GM19025 (cell line): ENCODE measurements at regions not wholly inside any gene's neighbourhood (a gene's known extent, or its start where the extent isn't known, plus 50 kb on each side); places are given as distances from the start of the nearest gene placed in this dataset.

Experiments used
- ATAC-seq: cut with Tn5 transposase; IDR thresholded peaks from one replicate; pipeline ENCODE4 v1.9.1; 2021; ENCODE audit warnings: mild to moderate bottlenecking, low read depth, moderate library complexity; ENCODE audit not compliant: unreplicated experiment

DNA sequence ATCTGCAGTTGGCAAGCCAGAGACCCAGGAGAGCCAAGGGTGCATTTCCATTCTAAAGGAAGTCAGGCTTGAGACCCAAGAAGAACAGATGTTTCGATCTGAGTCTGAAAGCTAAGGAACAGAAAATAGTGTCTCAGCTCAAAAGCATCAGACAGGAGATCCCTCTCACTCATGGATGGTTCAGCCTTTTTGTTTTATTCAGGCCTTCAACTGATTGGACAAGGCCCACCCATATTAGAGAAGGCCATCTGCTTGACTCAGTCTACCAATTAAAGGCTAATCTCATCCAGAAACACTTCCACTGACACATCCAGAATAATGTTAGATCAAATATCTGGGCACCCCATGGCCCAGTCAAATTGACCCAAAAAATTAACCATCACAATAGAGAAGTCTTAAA lies 255.0 kb downstream of the TXNL1 start:
- no peak for ATAC-seq

DNA sequence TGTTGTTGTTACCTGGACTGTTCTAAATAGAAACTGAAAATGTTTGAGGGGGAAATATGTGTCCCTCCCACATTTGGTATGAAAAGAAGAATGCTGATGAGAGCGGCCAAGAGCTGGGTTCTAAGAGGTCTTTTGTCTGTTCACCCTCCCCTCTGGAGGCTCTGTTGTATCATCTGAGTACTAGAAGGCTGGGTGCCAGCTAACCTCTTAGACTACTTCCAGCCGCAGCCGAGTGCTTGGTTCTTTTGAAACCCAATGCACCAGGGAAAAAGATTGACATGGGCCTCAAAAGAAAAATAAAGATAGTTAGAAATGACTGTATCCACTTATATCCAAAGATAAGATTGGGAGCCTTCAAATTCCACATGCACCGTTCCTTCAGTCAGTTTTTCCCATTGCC lies 255.9 kb downstream of the TXNL1 start:
- no peak for ATAC-seq

DNA sequence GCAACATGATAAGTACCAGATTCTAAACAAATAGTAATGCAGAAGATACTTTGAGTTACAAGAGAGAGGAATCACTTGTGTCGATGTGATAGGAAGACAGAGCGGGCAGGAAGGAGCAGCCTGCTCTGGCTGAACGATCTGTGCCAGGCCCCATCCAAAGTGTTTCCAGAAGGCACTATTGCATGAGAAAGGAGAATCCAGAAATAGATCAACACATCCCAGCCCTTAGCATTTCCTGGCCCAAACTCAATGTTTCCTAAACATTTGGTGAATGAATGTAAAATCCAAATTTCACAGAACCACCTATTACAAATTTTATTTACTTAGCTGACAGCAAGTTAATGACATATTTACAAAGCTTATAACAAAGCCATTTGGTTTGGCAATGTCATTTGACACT lies 257.2 kb downstream of the TXNL1 start:
- ATAC-seq: no peak

DNA sequence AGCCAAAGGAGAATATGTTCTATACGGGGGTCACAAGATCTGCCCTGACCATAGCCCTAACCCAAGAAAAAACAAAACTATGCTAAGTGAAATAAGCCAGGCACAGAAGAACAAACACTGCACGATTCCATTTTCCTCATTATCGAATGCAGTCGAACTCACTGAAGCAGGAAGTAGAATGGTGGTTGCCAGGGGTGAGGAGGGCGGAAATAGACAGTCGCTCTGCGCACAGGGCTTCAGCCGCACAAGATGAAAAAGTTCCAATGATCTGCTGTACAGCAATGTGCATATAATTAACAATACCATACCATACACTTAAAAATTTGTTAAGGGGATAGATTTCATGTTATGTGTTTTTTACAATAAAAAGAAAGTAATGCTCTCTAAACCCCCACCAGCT lies 257.7 kb downstream of the TXNL1 start:
- ATAC-seq: no peak

DNA sequence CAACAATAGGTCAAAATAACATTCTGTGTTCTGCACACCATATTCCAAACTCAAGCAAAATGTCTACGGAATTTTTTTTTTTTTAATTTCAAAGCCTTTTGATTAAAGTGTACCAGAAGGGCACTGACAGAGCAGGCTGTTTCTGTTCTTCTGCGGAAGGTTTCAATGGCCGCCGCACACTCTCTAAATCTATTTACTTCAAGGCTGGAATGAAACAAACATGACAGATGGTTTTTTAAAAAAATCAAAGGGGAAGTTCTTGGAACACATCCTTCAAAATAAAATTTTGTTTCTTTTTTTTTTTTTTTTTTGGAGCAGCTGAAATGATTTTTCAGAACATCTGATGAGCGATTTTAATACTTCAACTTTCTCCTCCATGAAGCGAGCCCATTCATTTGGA lies 259.1 kb downstream of the TXNL1 start:
- no peak for ATAC-seq

DNA sequence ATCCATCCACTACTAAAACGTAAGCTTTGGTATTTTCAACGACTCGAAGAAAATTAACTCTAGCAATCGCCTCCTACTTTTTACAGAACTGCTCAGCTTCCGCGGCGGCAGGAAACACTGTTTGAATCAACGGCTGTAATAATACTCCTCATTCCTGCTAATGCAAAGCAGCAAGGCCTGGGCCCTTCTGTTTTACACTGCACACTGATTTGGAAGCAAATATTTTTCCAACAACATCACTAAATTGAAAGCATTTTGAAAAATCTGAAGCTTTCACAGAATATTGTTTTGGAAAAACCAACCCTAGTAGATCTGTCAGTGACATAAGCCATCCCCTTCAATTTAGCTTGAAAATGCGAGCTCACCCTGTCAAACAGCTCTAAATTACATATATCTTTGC lies 261.2 kb downstream of the TXNL1 start:
- no peak for ATAC-seq

DNA sequence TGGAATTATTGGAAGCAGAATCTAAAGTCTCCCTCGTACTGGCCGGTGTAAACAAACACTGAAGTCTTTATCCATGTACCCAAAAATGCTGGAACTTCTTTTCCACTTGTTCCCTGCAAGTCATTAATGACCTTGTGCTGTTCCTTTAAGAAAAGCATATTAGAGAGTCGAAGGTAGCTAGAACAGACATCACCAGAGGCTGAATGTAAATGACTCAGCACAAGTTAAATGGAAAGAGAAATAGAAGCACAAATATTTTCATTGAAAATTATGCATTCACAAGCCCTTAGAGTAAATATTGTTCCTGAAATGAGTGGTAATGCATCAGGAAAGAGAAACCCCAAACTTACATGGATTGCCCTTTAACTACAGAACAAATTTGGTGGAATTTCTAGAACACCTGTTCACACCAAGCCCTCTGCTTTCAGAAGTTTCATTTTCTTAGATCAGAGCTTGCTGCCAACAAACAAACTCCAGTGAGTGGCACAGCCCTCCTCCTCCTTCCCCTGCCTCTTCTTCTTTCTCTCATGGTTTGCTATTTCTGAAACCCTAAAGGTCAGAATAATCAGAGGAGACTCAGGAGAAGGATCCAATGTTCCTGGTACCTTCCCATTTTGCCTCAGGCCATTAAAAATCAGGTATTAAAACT lies 264.3 kb downstream of the TXNL1 start:
- no peak for ATAC-seq

DNA sequence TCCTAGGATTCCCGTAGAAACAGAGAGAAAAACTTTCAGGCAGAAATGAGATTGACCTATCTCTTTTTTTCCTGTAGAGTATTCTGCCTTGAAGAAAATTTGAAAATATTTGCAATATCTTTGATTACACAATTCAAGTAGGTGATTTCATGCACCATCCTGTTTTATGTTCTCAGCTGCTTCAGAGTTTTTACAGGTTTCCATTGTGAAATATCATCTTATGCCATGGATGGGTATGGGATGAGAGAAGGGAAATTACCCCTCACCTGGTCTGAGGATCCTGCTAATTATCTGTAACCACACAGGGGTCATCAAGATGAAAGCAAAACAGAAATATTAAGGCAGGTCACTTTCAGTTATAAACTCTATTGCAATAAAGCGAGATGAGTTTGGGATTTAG lies 264.8 kb downstream of the TXNL1 start:
- ATAC-seq: no peak

DNA sequence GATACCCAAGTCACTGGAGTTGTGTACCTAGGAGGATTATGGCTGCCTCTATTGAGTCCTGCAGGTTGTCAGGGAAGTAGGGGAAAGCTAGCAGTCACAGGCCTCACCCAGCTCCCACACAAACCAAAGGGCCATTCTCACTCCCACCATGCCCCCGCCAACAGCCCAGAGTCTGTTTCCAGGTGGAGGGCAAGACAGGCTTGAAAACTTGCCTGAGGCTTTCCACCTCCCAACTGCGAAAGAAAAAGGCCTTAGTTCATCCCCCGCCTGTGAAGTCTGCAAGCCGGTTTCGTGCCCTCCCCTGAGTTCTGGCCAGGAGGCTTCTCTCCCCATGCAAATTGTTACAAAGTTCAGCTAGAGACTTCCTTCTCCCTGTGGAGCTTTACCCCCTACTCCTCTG lies 270.3 kb downstream of the TXNL1 start:
- no peak for ATAC-seq

DNA sequence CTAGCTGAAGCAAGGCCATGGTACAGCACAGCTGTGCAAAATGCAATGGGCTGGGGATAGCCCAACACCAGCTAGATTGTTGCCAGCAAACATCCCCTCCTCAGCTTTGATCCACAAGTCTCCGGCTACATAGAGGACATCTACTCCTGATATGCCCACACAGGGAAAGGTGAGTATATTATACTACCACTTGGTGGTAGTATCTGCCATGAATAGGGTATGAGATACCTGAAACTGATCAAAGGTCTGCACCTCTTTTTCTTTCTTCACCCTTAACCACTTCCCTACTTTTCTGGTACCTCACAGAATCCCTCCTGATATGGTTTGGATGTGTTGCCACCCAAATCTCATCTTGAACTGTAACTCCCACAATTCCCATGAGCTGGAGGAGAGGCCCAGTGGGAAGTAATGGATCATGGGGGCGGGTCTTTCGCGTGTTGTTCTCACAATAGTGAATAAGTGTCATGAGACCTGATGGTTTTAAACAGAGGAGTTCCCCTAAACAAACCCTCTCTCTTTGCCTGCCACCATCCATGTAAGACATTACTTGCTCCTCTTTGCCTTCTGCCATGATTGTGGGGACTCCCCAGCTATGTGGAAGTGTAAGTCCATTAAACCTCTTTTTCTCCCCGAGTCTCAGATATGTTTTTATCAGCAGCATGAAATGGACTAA lies 279.6 kb downstream of the TXNL1 start:
- no peak for ATAC-seq

DNA sequence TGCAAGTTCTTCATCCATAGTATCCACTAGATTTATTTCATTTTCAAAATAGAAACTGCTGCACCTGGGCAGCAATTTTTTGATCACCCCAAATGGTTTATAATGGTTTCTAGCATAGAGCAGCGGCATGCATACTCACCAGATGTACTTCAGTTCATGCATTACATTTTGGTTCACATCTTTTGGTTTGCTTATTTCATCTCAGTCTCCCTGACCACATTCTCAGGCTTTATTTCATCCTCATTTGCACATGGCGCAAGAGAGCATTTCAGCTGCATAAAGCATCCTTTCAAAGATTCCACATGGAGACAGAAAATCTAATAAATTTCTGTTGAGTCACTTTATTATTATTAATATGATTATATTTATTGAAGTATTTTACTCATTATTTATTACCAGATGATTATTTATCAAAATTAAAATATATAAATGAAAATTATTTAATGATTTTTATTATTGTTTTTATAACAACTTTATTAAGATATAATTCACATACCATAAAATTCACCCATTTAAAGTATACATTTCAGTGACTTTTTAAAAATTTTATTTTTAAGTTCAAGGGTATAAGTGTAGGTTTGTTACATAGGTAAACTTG lies 284.6 kb downstream of the TXNL1 start:
- ATAC-seq: no peak

DNA sequence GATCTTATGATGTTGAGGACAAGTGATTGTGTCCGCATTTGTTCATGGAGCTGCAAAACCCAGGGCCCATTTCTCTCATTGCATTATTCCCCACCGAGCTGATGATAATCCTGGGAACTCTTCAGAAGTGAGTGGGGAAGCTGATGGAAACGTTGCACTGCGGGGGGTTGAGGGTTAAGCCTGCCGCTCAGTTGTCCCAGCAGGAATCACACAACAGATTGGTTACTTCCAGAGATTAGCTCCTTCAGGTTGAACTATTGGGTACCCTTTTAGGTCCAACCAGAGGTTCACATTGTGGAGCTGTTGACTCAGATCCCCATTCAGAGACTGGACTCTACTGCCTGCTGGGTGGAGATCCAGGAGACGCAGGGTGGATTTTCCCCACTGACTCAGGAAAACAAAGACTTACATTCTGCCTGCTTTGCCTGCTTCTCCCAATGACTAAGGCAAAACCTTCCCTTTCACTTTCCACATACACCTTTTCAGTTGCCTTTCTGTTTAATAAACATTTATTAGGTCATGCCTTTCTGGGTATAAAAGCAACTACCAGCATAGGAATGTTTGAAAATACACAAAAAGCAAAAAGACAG lies 286.4 kb downstream of the TXNL1 start:
- ATAC-seq: no peak

DNA sequence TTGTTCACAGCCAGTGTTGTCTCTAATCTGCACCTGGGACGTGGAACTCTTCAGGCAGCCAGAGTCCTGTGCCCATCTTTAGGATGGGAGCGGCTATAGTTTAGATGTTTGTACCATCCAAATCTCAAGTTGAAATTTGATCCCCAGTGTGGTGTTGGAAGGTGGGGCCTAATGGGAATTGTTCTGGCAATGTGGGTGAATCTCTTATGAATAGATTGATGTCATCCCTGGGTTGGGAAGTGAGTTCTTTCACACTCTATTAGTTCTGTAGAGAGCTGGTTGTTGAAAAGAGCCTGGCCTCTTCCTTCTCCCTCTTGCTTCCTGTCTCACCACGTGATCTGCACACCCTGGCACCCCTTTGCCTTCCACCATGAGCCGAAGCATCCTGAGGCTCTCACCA lies 300.9 kb downstream of the TXNL1 start:
- no peak for ATAC-seq

DNA sequence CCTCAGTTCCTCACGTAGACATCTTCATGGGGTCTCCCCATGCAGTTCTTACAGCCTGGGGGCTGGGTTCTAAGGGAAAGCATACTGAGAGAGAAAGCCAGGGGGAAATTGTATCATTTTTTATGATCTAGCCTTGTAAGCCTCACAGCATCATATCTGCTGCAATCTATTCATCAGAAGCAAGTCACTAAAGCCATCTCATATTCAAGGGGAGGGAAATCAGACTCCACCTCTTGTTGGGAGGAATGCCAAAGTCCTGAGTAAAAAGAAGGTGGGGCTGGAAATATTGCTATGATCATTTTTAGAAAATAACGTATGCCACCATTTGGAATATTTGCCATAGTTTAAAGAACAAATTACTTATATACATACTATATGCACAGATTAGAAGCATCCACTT lies 304.6 kb downstream of the TXNL1 start:
- no peak for ATAC-seq

DNA sequence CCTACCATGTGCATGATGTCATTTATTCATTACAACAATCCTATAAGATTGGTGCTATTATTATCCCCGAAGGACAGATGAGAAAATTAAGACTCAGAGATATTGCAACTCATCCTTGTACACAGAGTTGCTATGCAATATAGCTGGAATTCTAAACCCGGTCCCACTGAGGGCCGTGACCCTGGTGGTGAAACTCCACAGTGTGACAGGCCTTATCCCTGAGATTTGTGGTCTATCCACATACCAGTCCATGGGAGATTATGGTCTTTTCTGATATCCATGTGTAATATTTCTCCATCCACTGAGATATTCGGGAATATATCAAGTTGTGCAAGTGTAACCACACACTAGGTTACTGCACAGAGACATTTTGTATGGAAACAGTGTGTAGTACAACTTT lies 305.2 kb downstream of the TXNL1 start:
- ATAC-seq: no peak

DNA sequence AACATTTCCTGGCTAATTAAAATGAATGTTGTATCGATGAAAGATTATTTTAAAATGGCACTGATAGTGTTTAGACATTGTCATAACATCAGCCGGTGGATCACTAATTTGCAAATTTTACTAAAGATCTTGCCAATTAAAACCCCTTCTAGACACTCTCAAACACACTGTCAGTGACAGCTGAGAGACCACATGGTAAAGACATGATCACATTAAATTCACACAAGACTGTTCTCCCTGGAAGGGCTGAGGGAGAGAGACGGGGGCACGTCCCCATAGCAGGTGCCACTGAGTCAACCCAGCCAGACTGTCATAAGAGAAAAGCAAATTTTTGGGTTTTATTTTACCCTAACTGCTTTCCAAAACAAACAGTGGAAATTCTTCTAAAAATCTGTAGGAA lies 306.0 kb downstream of the TXNL1 start:
- ATAC-seq: no peak

DNA sequence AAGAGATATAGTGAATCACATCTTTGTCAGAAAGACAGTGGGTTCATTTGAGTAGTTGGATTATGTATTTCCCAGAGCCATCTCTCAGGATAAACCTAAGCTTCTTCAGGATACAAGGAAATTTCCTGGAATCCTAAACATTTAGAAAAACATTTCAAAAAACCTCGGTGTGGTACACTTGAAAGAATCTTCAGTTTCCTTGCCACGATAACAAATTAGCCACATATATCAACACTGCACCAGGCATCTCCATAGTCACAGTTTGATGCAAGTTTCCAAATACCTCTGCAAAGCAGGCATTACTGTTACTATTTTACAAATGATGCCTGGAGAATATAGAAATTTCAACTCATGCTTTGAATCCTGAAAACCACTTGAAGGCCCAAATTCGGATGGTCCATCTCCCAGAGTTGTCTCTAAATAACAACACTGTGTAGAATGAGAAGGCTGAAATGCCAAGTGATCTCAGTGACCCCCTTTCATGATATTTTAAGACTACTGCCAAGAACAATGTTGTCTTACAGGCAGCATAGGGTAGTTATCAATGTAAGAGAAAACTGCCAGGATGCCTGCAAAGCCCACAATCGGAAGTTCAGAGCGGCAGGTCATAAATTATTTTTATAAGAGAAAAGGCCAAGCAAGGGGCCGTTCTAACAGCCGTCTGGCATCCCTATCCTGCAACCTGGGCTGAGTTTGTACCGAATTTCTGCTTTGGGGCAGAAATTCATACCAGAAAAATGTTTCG lies 307.9 kb downstream of the TXNL1 start:
- no peak for ATAC-seq

DNA sequence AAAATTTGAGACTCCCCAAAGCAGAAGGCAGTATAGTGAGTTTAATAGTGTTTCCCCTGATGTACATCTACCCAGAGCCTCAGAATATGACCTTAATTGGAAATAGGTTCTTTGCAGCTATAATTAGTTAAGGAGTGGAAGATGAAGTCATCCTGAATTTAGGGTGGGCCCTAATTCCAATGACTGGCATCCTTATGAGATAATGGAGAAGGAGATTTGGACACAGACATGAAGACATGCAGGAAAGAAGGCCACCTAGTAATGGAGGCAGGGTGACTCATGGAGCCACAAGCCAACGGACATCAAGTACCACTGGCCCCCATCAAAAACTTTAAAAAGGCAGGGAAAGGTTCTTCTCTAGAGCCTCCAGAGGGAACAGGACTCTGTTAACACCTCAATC lies 308.9 kb downstream of the TXNL1 start:
- ATAC-seq: no peak

DNA sequence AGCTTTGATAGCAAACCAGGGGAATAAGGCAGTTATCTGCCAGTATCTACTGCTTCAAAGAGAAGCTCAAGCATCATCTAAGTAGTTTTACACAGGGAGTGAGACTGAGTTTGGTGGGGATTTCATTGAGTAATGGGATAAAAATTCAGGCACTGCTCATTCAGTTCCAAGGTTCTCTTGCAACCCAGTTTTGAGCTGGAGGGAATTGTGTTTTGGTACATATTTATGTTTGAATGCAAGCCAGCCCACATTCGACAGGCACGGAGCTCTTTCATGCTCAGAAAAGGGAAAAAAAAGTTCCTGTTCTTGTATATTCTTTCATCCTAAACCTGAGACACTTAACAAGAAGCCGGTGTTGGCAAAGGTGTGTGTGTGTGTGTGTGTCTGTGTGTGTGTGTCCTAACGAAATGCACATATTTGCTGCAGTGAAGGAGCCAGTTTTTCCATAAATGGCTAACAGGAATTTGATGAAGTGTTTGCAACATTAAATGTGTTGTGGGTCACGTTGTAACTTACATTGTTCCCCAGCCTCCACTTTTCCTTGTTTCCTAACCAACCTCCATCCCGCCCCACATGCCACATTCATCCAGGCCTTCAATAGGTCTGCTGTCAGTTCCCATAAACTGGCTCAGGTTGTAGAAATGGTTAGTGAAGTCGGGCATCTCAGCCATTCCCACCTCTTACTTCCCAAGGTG lies 311.1 kb downstream of the TXNL1 start:
- no peak for ATAC-seq

DNA sequence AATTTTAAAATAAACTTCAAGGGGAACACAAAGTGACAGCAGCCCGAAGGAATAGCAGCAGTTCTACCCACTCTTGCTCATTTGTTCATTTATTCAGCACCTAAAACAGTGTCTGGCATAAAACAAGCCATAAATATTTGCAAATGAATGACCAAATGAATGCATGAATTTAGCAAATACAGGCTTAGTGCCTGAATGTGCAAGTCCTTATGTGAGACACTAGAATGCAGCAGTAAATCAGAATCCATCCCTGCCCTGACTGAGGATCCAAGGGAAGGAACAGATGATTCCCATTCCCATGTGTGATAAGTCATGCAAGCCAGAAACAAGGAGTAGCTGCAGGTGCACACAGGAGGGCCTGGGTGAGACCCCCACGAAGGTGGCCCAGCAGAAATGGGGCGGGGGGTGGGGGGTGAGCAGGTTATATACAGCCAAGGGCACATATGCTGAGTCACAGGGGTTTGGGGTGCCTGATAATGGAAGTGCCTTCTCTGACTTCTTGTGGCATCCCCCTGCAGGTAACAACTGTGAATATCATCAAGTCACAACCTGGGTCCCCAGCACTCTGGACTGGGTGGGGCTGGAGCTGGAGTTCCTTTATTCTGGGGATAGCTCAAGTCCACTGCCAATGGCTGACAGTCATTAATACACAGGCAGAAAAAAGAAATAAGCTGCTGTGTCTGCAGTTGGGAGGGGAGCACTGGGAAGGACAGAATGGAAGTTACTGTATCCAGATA lies 311.9 kb downstream of the TXNL1 start:
- no peak for ATAC-seq
